Activated CD4-positive, alpha-beta T cell treated with anti-CD3 and anti-CD28 coated beads, Interleukin-2, amount 50 U/mL, for 1 hour (primary cell): ENCODE measurements at regions not wholly inside any gene's neighbourhood (a gene's known extent, or its start where the extent isn't known, plus 50 kb on each side); places are given as distances from the start of the nearest gene placed in this dataset.
A peak's percentile ranks its signal among the peaks of the same experiment; 100 is the strongest.
"Not testable (repeated sequence)": the region's sequence is repeated elsewhere in the genome, so short reads cannot be mapped to it uniquely, and the experiment has no call there.

Experiments
- DNase-seq: peaks from one replicate; pipeline ENCODE4 v3.0.0-alpha.2; 2020

DNA sequence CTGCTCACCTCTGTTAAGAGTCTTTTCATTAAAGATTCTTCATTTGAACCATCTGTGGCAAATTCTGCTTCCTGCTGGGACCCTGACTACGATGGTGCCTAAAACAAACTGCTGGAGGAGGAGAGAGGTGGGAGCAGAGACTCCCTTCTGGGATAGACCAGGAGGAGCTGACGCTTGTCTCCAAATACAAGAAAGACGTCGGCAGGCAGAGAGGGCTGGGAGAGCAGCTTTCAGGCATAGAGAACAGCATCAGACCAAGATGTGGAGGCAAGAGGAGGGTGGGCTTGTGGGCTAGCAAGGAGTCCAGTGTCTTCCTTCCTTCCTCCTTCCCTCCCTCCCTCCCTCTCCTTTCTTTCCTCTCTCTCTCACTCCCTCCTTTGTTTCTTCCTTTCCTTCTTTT lies 358.6 kb downstream of the VRK1 start:
- no peak for DNase-seq

DNA sequence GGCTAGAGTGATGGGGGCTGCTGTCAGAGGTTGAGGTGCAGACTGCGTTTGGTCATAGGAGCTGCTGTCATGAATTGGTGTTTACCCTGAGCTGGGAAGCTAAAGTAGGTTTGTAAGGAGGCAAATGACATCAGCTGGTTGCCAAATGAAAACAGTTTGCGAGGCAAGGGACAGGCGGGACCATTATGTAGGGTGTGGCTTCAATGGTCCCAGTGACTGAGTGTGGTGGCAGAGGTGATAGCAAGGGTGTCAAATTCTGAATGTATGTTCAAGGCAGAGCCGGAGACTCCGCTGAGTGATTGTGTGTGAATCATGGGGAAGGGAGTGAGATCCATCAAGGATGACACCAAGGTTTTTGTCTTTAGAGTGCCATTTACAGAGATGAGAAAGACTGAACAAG lies 359.5 kb downstream of the VRK1 start:
- no peak for DNase-seq

DNA sequence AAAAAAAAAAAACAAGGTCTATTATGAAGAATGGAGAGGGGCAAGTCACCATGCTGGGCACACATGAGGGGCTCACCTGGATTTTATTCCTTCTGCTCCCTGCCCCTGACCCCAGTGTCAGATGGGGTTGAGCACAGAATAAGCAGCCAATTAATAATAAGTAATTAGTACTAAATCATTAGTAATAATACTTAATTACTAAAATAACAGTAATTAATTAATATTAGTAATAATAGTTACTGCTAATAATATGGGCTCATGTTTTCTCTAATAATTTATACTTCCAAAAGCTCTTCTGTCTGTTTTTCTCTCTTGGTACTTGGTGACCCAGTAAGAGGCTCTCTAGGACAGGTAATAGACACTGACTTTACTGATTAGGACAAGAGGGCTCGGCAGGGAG lies 360.9 kb downstream of the VRK1 start:
- no peak for DNase-seq

- no peak for DNase-seq
Measured at GRCh38 chr14:97159124-97159523, 361.9 kb downstream of the VRK1 start.

DNA sequence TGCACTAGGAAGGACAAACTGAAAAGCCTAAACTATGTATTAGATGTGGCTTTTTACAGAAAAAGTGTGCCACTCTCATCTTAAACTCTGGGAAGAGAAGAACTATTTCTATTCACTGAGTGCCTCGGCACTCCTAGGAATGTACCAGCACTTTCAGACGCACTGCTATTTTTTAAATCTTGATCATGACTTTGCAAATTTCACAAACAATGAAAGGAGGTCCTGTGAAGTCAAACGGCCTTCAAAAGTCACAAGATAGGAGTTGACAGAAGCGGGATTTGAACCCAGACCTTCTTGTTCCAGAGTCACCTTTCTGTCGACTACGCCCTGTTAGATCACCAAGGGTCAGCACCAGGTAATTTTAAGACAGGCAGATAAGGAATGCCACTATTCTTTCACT lies 365.4 kb downstream of the VRK1 start:
- DNase-seq: no peak

- DNase-seq: no peak
Measured at GRCh38 chr14:97164021-97164420, 366.8 kb downstream of the VRK1 start.

DNA sequence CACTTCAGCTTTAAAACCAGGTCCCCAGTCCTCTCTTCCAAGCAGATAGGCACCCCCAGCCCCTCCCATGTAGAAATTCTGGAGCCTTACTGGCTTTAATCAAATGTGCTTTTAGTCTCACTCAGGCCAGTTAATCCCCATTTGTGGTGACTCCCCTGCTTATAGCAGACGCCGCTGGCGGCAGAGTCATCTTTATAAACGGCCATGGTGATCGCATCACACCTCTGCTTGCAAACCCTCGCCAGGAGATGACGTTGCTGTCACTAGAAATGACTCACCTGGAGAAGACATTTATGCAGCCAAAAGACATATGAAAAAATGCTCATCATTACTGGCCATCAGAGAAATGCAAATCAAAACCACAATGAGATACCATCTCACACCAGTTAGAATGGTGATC lies 369.3 kb downstream of the VRK1 start:
- DNase-seq: no peak

- not testable (repeated sequence) for DNase-seq
Measured at GRCh38 chr14:97167577-97167976, 370.4 kb downstream of the VRK1 start.

DNA sequence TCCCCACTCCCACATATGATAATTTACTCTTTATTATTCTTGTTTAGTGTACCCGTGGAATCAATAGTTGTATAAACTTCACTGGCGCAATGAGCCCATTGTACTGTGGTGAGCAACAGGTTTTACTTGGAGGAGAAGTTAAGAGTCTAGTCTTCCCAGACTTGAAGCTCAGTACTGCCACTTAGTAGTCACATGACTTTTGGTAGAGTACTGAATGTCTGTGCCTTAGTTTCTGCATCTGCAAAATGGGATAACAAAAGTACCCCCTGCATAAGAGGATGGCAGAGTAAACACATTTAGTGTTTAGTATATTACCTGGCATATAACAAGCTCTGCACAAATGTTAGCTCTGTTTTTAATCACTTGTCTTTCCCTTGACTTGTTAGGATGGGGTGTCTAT lies 375.5 kb downstream of the VRK1 start:
- DNase-seq: no peak

DNA sequence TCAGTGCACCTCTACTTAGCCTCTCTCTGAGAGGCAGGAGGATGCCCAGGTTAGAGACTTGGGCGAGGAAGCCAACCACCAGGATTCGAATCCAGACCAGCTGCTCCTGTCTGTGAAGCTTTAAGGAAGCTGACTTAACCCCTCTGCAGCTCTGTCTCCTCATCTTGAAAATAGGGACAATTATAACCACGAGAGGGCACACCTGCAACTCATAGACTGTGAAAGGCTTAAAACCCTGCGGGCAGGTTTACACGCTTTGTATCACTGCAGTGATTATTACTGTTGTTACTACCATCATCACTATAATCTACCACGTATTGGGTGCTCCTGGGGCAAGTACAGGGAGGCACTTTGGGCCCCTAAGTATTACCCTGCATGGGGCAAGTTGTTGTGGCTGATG lies 379.8 kb downstream of the VRK1 start:
- peak; percentile 27 for DNase-seq

GRCh38 chr14:97177635-97178034 lies 380.5 kb downstream of the VRK1 start:
- DNase-seq: no peak

GRCh38 chr14:97178781-97179180 lies 381.6 kb downstream of the VRK1 start:
- DNase-seq: no peak

DNA sequence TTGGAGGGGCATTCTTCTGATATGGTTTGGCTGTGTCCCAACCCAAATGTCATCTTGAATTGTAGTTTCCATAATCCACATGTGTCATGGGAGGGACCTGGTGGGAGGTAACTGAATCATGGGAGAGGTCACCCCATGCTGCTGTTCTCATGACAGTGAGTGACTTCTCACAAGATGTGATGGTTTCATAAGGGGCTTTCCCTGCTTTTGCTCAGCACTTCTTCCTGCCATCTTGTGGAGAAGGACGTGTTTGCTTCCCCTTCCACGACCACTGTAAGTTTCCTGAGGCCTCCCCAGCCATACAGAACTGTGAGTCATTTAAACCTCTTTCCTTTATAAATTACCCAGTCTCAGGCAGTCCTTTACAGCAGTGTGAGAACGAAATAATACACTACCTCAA lies 382.4 kb downstream of the VRK1 start:
- DNase-seq: no peak

- DNase-seq: no peak
Measured at GRCh38 chr14:97180304-97181200, 383.4 kb downstream of the VRK1 start.

- DNase-seq: no peak
Measured at GRCh38 chr14:97185186-97185585, 388.0 kb downstream of the VRK1 start.

DNA sequence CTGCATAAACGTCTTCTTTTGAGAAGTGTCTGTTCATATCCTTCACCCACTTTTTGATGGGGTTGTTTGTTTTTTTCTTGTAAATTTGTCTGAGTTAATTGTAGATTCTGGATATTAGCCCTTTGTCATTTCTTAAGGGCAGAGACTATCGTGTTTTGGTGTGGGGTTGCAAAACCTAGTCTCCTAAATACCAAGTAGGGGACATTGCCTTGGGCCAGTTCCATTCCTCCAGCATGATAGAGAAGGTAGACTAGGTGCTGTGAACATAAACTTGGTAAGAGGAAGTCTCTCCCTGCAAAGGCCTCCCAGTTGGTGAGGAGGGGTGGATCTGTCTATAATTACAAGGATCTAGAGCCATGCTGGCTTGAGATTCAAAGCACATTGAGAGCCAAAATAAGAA lies 390.7 kb downstream of the VRK1 start:
- DNase-seq: no peak

GRCh38 chr14:97196336-97196735 lies 399.2 kb downstream of the VRK1 start:
- no peak for DNase-seq

DNA sequence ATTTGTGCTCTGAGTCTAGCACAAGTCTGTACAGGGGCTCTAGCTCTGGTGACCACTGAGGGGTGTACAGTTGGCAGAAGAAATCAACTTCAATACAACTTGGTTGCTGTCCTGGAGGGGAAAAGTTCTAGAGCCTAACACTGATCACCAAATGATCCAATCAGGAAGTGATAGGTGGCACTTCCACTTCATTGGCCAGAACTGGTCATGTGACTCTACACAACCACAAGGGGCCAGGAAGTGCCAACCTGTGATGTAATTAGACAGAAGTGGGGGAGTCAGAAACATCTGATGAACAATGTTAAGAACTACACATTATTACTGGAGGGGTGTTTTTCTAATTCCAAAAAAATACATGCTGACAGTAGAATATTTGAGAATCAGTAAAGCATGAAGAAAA lies 401.6 kb downstream of the VRK1 start:
- no peak for DNase-seq

GRCh38 chr14:97200245-97200644 lies 403.1 kb downstream of the VRK1 start:
- DNase-seq: no peak

- no peak for DNase-seq
Measured at GRCh38 chr14:97206916-97207315, 409.7 kb downstream of the VRK1 start.

DNA sequence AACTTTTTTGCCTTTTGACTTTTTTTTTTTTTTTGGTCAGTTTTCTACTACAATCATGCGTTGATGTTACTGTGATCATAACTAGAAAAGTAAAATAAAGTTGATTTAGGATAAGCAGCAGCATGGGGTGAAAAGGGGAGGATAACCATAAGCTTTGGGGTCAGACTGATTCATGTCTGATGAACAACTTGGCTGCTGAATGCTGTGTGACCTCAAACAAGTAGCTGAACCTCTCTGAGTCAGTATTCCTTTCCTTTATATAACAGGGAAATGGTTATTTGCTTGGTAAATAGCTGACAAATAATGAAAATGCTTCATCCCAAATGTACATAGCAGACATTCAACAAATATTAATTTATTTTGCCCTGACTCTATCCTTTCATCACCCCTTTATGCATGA lies 413.0 kb downstream of the VRK1 start:
- no peak for DNase-seq

DNA sequence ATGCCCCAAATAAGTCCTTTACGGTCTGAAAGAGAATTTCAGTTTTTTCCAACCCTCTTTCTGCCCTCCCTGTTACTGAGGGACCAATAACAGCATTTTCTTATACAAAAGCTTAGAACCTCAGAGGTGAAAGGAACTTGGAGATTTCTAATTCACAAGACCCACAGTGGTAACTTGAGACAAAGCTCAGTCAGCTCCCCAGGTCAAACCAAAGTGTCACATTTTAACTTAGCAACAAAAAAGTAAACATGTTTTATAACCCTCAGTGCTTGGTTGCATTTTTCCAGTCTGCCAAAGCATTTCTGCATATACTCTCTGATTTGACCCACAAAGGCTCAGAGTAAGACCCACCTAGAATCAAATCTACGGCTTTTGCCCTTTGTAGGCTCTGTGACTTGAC lies 415.2 kb downstream of the VRK1 start:
- no peak for DNase-seq

- DNase-seq: no peak
Measured at GRCh38 chr14:97213720-97214119, 416.5 kb downstream of the VRK1 start.

GRCh38 chr14:97215263-97215969 lies 418.2 kb downstream of the VRK1 start:
- no peak for DNase-seq
